AG04450 (cell line): ENCODE measurements at regions not wholly inside any gene's neighbourhood (a gene's known extent, or its start where the extent isn't known, plus 50 kb on each side); places are given as distances from the start of the nearest gene placed in this dataset.

Experiments
- CTCF ChIA-PET: fragments of 300-600, 350-600 bp; formaldehyde crosslinking; extraction: SDS; loops from one replicate; lab custom pipeline; 2022; ENCODE audit warnings: antibody characterized with exemption, inconsistent platforms; lab: Charles Lee
- POLR2A ChIA-PET: fragments of 350-600 bp; formaldehyde crosslinking; extraction: SDS; loops from one replicate; lab custom pipeline; 2021; ENCODE audit warnings: antibody characterized with exemption, inconsistent platforms; lab: Yijun Ruan, JAX
- DNase-seq: peaks from one replicate; pipeline ENCODE4 v3.0.0-alpha.2; 2011; ENCODE audit warnings: low read depth, low spot score
- H3K27ac ChIP-seq: one replicate; pipeline ENCODE4 v1.5.1; 2012; ENCODE audit warnings: low read depth, low read length, control low read depth
- H3K27me3 ChIP-seq: one replicate; pipeline ENCODE4 v1.6.0; 2012; ENCODE audit warnings: low read length; ENCODE audit not compliant: control insufficient read depth, insufficient read depth
- H3K4me3 ChIP-seq: 2 replicates; pipeline ENCODE4 v1.5.1; 2011; ENCODE audit warnings: mild to moderate bottlenecking, low read depth, low read length, control low read depth
- H3K9me3 ChIP-seq: 2 replicates; pipeline ENCODE4 v1.5.1; 2012; ENCODE audit warnings: low read length; ENCODE audit not compliant: control insufficient read depth, insufficient read depth
- TF ChIP-seq, protein P1 (sequence below): IDR thresholded peaks from 2 replicates; pipeline ENCODE4 v1.5.1; 2011; ENCODE audit warnings: low read depth, low read length, control low read depth, inconsistent platforms

- peaks cover 3% of the 10 kb centered on the region for H3K27me3 ChIP-seq
- H3K9me3 ChIP-seq = peaks cover 5% of the 10 kb centered on the region; the same call in 1 of the 2 replicates
- H3K4me3 ChIP-seq = no peak overlapping the region
- no peak for DNase-seq
- H3K27ac ChIP-seq = no peak overlapping the region
- CTCF ChIA-PET = no interaction called here
- POLR2A ChIA-PET = no interaction called here
- TF ChIP-seq, protein P1, sequence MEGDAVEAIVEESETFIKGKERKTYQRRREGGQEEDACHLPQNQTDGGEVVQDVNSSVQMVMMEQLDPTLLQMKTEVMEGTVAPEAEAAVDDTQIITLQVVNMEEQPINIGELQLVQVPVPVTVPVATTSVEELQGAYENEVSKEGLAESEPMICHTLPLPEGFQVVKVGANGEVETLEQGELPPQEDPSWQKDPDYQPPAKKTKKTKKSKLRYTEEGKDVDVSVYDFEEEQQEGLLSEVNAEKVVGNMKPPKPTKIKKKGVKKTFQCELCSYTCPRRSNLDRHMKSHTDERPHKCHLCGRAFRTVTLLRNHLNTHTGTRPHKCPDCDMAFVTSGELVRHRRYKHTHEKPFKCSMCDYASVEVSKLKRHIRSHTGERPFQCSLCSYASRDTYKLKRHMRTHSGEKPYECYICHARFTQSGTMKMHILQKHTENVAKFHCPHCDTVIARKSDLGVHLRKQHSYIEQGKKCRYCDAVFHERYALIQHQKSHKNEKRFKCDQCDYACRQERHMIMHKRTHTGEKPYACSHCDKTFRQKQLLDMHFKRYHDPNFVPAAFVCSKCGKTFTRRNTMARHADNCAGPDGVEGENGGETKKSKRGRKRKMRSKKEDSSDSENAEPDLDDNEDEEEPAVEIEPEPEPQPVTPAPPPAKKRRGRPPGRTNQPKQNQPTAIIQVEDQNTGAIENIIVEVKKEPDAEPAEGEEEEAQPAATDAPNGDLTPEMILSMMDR = no peak
These were observed 152.6 kb downstream of the RPAP3 start for GRCh38 chr12:47553266-47553665.

DNA sequence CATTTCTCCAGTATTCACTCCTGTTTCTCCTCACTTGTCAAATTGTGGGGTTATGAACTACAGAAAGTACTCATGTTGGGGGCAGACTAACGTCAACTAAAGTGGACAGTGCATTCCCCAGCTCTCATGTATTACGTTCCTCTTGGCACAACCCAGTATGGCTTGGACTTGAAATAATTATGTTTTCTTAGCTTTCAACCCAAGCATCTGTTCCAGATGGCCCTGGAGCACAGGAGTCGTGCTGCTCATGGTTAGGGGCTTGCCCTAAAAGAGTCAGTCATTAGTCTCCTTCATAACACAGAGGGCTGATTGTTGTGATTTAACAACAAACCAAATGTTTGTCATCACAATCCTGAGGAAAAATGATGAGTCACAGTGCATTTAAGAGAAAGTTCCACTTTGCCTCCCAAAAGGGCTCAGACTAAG is 154.4 kb downstream of the RPAP3 start:
- no peak for DNase-seq
- Histone ChIP-seq H3K4me3 (no peak overlapping the region), H3K9me3 (peaks cover 5% of the 10 kb centered on the region; the same call in 1 of the 2 replicates), H3K27me3 (no peaks in the 10 kb centered on the region), H3K27ac (no peak overlapping the region)
- TF ChIP-seq, protein P1 = no peak
- ChIA-PET CTCF (no interaction called here), POLR2A (no interaction called here)

DNA sequence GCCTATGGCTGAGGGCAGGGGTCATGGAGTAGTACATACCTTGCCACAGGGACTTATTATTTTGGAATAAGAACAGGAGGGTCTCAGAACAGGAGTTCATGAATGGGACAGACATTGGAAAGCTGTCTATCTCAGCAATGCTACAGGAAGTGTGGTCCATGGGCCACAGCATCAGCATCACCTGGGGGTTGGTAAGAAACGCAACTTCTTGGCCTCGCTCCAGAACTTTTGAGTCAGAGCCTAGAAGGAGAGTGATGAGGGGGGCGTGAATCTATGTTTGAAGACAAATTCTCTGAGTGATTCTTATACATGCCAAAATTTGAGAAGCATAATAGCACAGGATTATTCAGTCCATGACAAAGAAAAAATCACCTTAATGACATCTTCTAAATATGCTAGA is 156.6 kb downstream of the RPAP3 start:
- no peak overlapping the region for H3K27ac ChIP-seq
- ChIA-PET POLR2A (no interaction called here), CTCF (no interaction called here)
- no peak overlapping the region for H3K4me3 ChIP-seq
- no peaks in the 10 kb centered on the region for H3K27me3 ChIP-seq
- DNase-seq = no peak
- TF ChIP-seq, protein P1 = no peak
- peaks cover 5% of the 10 kb centered on the region; the same call in 1 of the 2 replicates for H3K9me3 ChIP-seq

DNA sequence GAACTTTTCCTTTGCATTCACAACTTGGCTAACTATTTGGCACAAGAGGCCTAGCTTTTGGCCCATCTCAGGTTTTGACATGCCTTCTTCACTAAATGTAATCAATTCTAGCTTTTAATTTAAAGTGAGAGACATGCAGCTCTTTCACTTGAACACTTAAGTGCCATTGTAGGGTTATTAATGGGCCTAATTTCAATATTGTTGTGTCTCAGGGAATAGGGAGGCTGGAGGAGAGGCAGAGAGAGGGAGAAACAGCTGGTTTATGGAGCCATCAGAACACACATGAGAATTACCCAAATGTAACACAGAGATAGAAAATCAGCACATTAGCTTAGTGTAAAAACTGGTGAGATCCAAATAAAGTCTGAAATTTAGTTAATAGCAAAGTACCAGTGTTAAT is 157.4 kb downstream of the RPAP3 start:
- ChIA-PET POLR2A (no interaction called here), CTCF (interaction anchor here (0.7 to 3.4 kb wide), 2 partner anchors 89 to 137 kb away, joined by 3 to 30 read pairs; no protein-coding TSS in a partner anchor)
- TF ChIP-seq, protein P1 = no peak
- no peak overlapping the region for H3K27ac ChIP-seq
- peaks cover 5% of the 10 kb centered on the region; the same call in 1 of the 2 replicates for H3K9me3 ChIP-seq
- DNase-seq = no peak
- no peak overlapping the region for H3K4me3 ChIP-seq
- H3K27me3 ChIP-seq = no peaks in the 10 kb centered on the region

DNA sequence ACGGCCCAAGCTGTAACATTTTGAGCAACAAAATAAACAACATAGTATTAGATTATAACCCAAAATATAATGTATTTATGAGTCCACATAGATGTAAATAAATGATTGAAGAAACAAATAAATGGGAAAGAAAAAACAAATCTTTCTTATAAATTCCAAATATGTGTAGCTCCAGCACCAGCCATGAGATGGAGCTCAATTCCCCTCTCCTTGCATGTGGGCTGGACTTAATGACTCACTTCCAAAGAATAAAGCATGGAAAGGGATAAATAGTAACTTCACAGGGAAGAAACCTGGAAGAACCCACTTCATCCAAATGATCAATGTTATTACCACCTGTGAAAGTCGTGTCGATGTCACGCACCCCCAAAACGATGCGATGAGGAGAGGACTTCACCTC is 158.8 kb downstream of the RPAP3 start:
- TF ChIP-seq, protein P1 = peak; percentile 67
- Histone ChIP-seq H3K27ac (no peak overlapping the region), H3K9me3 (no peaks in the 10 kb centered on the region), H3K27me3 (peaks cover 8% of the 10 kb centered on the region), H3K4me3 (no peak overlapping the region)
- POLR2A ChIA-PET = no interaction called here
- DNase-seq = peak; percentile 23
- CTCF ChIA-PET = interaction anchor here (0.7 to 3.4 kb wide), 10 partner anchors 10 to 515 kb away, joined by 3 to 30 read pairs (median 4); no protein-coding TSS in a partner anchor
